ENCODE measurements at regions not wholly inside any gene's neighbourhood (a gene's known extent, or its start where the extent isn't known, plus 50 kb on each side); places are given as distances from the start of the nearest gene placed in this dataset.
"Not testable (repeated sequence)": the region's sequence is repeated elsewhere in the genome, so short reads cannot be mapped to it uniquely, and the experiment has no call there.

- H3K27ac ChIP-seq (ENCODE audit: low read depth, low read length); H3K4me1 ChIP-seq (ENCODE audit: control insufficient read depth in 1 of 2, insufficient read depth in 2 of 2, low read length in 2 of 2); H3K79me2 ChIP-seq (ENCODE audit: insufficient read depth, low read length); intact Hi-C loops (cut with micrococcal nuclease); H3K27me3 ChIP-seq (ENCODE audit: insufficient read depth, low read length); H3K9me2 ChIP-seq (ENCODE audit: insufficient read depth); H3K4me3 ChIP-seq (replicated peaks in 1 of 2; ENCODE audit: low read depth in 1 of 2, low read length in 2 of 2); H3K4me2 ChIP-seq (ENCODE audit: low read length); H4K20me1 ChIP-seq (ENCODE audit: insufficient read depth); H2AFZ ChIP-seq (ENCODE audit: low read depth, low read length, poor library complexity, severe bottlenecking); CTCF ChIA-PET; H3K36me3 ChIP-seq (ENCODE audit: control insufficient read depth in 1 of 2, insufficient read depth in 2 of 2, low read length in 2 of 2); BruUV-seq (replicated peaks); H3K9me3 ChIP-seq (ENCODE audit: control insufficient read depth in 1 of 2, insufficient read depth in 1 of 2, low read depth in 1 of 2, low read length in 2 of 2); POLR2A ChIA-PET; ATAC-seq; DNase-seq (ENCODE audit: low read depth, low spot score); H3K9ac ChIP-seq (ENCODE audit: low read length); RAD21 ChIA-PET (ENCODE audit: low non-redundant PET in 1 of 2, low total read pairs in 2 of 2, uncharacterized antibody in 2 of 2, unreplicated experiment in 2 of 2): not testable (repeated sequence)
Observed at GRCh38 chr5:71343994-71344393, 111.5 kb upstream of the BDP1 start.

- H3K4me2 ChIP-seq (ENCODE audit: low read length); H3K4me3 ChIP-seq (replicated peaks in 1 of 2; ENCODE audit: low read depth in 1 of 2, low read length in 2 of 2); H3K79me2 ChIP-seq (ENCODE audit: insufficient read depth, low read length); H3K4me1 ChIP-seq (ENCODE audit: control insufficient read depth in 1 of 2, insufficient read depth in 2 of 2, low read length in 2 of 2); H3K36me3 ChIP-seq (ENCODE audit: control insufficient read depth in 1 of 2, insufficient read depth in 2 of 2, low read length in 2 of 2); POLR2A ChIA-PET; H2AFZ ChIP-seq (ENCODE audit: low read depth, low read length, poor library complexity, severe bottlenecking); CTCF ChIA-PET; DNase-seq (ENCODE audit: low read depth, low spot score); H3K9me3 ChIP-seq (ENCODE audit: control insufficient read depth in 1 of 2, insufficient read depth in 1 of 2, low read depth in 1 of 2, low read length in 2 of 2); H3K27ac ChIP-seq (ENCODE audit: low read depth, low read length); intact Hi-C loops (cut with micrococcal nuclease); H3K9ac ChIP-seq (ENCODE audit: low read length); ATAC-seq; H3K27me3 ChIP-seq (ENCODE audit: insufficient read depth, low read length); BruUV-seq (replicated peaks); H3K9me2 ChIP-seq (ENCODE audit: insufficient read depth); RAD21 ChIA-PET (ENCODE audit: low non-redundant PET in 1 of 2, low total read pairs in 2 of 2, uncharacterized antibody in 2 of 2, unreplicated experiment in 2 of 2); H4K20me1 ChIP-seq (ENCODE audit: insufficient read depth): not testable (repeated sequence)
Observed at GRCh38 chr5:71372601-71373000, 82.8 kb upstream of the BDP1 start.

- H3K27me3 ChIP-seq (ENCODE audit: insufficient read depth, low read length); H3K9ac ChIP-seq (ENCODE audit: low read length); H4K20me1 ChIP-seq (ENCODE audit: insufficient read depth); H3K36me3 ChIP-seq (ENCODE audit: control insufficient read depth in 1 of 2, insufficient read depth in 2 of 2, low read length in 2 of 2); H3K4me3 ChIP-seq (replicated peaks in 1 of 2; ENCODE audit: low read depth in 1 of 2, low read length in 2 of 2); BruUV-seq (replicated peaks); H3K9me2 ChIP-seq (ENCODE audit: insufficient read depth); POLR2A ChIA-PET; H3K4me2 ChIP-seq (ENCODE audit: low read length); H3K9me3 ChIP-seq (ENCODE audit: control insufficient read depth in 1 of 2, insufficient read depth in 1 of 2, low read depth in 1 of 2, low read length in 2 of 2); ATAC-seq; H2AFZ ChIP-seq (ENCODE audit: low read depth, low read length, poor library complexity, severe bottlenecking); intact Hi-C loops (cut with micrococcal nuclease); RAD21 ChIA-PET (ENCODE audit: low non-redundant PET in 1 of 2, low total read pairs in 2 of 2, uncharacterized antibody in 2 of 2, unreplicated experiment in 2 of 2); CTCF ChIA-PET; H3K79me2 ChIP-seq (ENCODE audit: insufficient read depth, low read length); H3K27ac ChIP-seq (ENCODE audit: low read depth, low read length); H3K4me1 ChIP-seq (ENCODE audit: control insufficient read depth in 1 of 2, insufficient read depth in 2 of 2, low read length in 2 of 2); DNase-seq (ENCODE audit: low read depth, low spot score): not testable (repeated sequence)
Observed at GRCh38 chr5:71373054-71373734, 82.3 kb upstream of the BDP1 start.

- H2AFZ ChIP-seq (ENCODE audit: low read depth, low read length, poor library complexity, severe bottlenecking); DNase-seq (ENCODE audit: low read depth, low spot score); H3K36me3 ChIP-seq (ENCODE audit: control insufficient read depth in 1 of 2, insufficient read depth in 2 of 2, low read length in 2 of 2); H3K79me2 ChIP-seq (ENCODE audit: insufficient read depth, low read length); intact Hi-C loops (cut with micrococcal nuclease); H3K9me2 ChIP-seq (ENCODE audit: insufficient read depth); ATAC-seq; H4K20me1 ChIP-seq (ENCODE audit: insufficient read depth); RAD21 ChIA-PET (ENCODE audit: low non-redundant PET in 1 of 2, low total read pairs in 2 of 2, uncharacterized antibody in 2 of 2, unreplicated experiment in 2 of 2); H3K27me3 ChIP-seq (ENCODE audit: insufficient read depth, low read length); H3K9me3 ChIP-seq (ENCODE audit: control insufficient read depth in 1 of 2, insufficient read depth in 1 of 2, low read depth in 1 of 2, low read length in 2 of 2); H3K4me2 ChIP-seq (ENCODE audit: low read length); POLR2A ChIA-PET; H3K9ac ChIP-seq (ENCODE audit: low read length); H3K27ac ChIP-seq (ENCODE audit: low read depth, low read length); H3K4me1 ChIP-seq (ENCODE audit: control insufficient read depth in 1 of 2, insufficient read depth in 2 of 2, low read length in 2 of 2); CTCF ChIA-PET; H3K4me3 ChIP-seq (replicated peaks in 1 of 2; ENCODE audit: low read depth in 1 of 2, low read length in 2 of 2); BruUV-seq (replicated peaks): not testable (repeated sequence)
Observed at GRCh38 chr5:71384204-71384603, 71.2 kb upstream of the BDP1 start.
